Stomach (tissue), 8 donors: ENCODE measurements at regions not wholly inside any gene's neighbourhood (a gene's known extent, or its start where the extent isn't known, plus 50 kb on each side); places are given as distances from the start of the nearest gene placed in this dataset.
"Not testable (repeated sequence)": the region's sequence is repeated elsewhere in the genome, so short reads cannot be mapped to it uniquely, and the experiment has no call there.

Experiments used
- DNase-seq, 2 donors: peaks; one replicate each; pipeline versions ENCODE4 v3.0.0 to v3.0.0-alpha.2; 2013 to 2019
- H3K27ac ChIP-seq, 5 donors: fragments of 200-600 bp in 4 of 5; sonication (generic) in 4 of 5; one replicate each; pipeline ENCODE4 v1.5.1; 2013 to 2019; ENCODE audit warnings: mild to moderate bottlenecking in 1 of 5, moderate library complexity in 1 of 5
- H3K27me3 ChIP-seq, 3 donors: fragments of 200-600 bp; sonication (generic); one replicate each; pipeline ENCODE4 v1.5.1; 2017 to 2019; ENCODE audit warnings: mixed run types in 1 of 3
- H3K36me3 ChIP-seq, 4 donors: fragments of 200-600 bp; sonication (generic); 1 replicate in 3 of 4; 2 replicates in 1 of 4; pipeline ENCODE4 v1.5.1; 2016 to 2019
- H3K4me1 ChIP-seq, 4 donors: fragments of 200-600 bp; sonication (generic); one replicate each; pipeline ENCODE4 v1.5.1; 2016 to 2019
- H3K4me3 ChIP-seq, 4 donors: fragments of 200-600 bp; sonication (generic) in 3 of 4; one replicate each; pipeline ENCODE4 v1.5.1; 2016 to 2019; ENCODE audit warnings: mild to moderate bottlenecking in 1 of 4
- H3K9me3 ChIP-seq, 4 donors: fragments of 200-600 bp; sonication (generic); one replicate each; pipeline ENCODE4 v1.5.1; 2016 to 2019
- CTCF ChIP-seq, 7 experiments: fragments of 450-650 bp in 4 of 7; fragments of 200-600 bp in 3 of 7; sonication (generic) in 3 of 7; IDR thresholded peaks; one replicate each; pipeline ENCODE4 v1.5.1; 2016 to 2019; ENCODE audit warnings: antibody characterized with exemption in 7 of 7, control low read depth in 2 of 7, mild to moderate bottlenecking in 1 of 7
- EP300 ChIP-seq: sonication (generic); formaldehyde crosslinking; IDR thresholded peaks from one replicate; pipeline ENCODE4 v1.6.1; 2017; ENCODE audit warnings: antibody characterized with exemption
- POLR2A ChIP-seq, 4 donors: fragments of 450-650 bp; IDR thresholded peaks; one replicate each; pipeline ENCODE4 v1.6.1; 2016; ENCODE audit warnings: antibody characterized with exemption in 4 of 4, control low read depth in 2 of 4, mild to moderate bottlenecking in 1 of 4, moderate library complexity in 1 of 4
- POLR2AphosphoS5 ChIP-seq, 3 donors: sonication (generic); formaldehyde crosslinking; IDR thresholded peaks; one replicate each; pipeline ENCODE4 v1.6.1; 2016; ENCODE audit warnings: antibody characterized with exemption in 3 of 3
- WGBS, 5 donors: extraction: QIAGEN DNeasy Blood & Tissue Kit in 3 of 5; methylation state at CpG; one replicate each; pipeline versions ENCODE4 v1.1.5 to v1.1.7; 2013 to 2018; 5-methylcytosine and 5-hydroxymethylcytosine counted together
- intact Hi-C: fragments of 100-400 bp; cut with DNase I; formaldehyde crosslinking; loops from one replicate; pipeline ENCODE4 v1.15.1; 2023; ENCODE audit warnings: low total_unique reads
- donor health status: healthy with polysubstance abuse.
- donor health status: Bipolar disorder and iron deficiency.
- donor health status: healthy.

GRCh38 chr12:13411287-13411686 is 214.8 kb downstream of the EMP1 start:
- Histone ChIP-seq H3K36me3 (no peaks in the 10 kb centered on the region), H3K4me1 (no peaks in the 10 kb centered on the region), H3K27ac (no peak overlapping the region), H3K4me3 (no peak overlapping the region), H3K27me3 (no peaks in the 10 kb centered on the region), H3K9me3 (peaks cover 6 to 21% (median 13%) of the 10 kb centered on the region in 4 donors)
- DNase-seq = no peak
- 88 to 100% (median 93%) methylated on average over 2 of the region's 2 CpGs for WGBS, 5 donors
- intact Hi-C loops = no loop called here
- TF ChIP-seq POLR2A (IDR thresholded peaks at IDR 0.05) (no peak), CTCF (IDR thresholded peaks at IDR 0.05) (no peak), POLR2AphosphoS5 (IDR thresholded peaks at IDR 0.05) (no peak)

- Histone ChIP-seq H3K27me3 (no peaks in the 10 kb centered on the region), H3K27ac (no peak overlapping the region), H3K9me3 (peaks cover 6 to 12% (median 9%) of the 10 kb centered on the region in 4 donors), H3K4me3 (no peak overlapping the region), H3K4me1 (peaks cover 0 to 11% (median 7%) of the 10 kb centered on the region in 4 donors), H3K36me3 (no peaks in the 10 kb centered on the region)
- no peak for DNase-seq
- WGBS, 5 donors = 82 to 93% (median 91%) methylated on average over 5 of the region's 5 CpGs
- no peak for TF ChIP-seq CTCF (IDR thresholded peaks at IDR 0.05)
- no peak for TF ChIP-seq EP300
- no peak for TF ChIP-seq POLR2A (IDR thresholded peaks at IDR 0.05)
- no peak for TF ChIP-seq POLR2AphosphoS5 (IDR thresholded peaks at IDR 0.05)
- intact Hi-C loops = no loop called here
These were observed 209.6 kb downstream of the EMP1 start for GRCh38 chr12:13405961-13406703.

GRCh38 chr12:13404631-13405473 is 208.3 kb downstream of the EMP1 start:
- no peak overlapping the region for H3K27ac ChIP-seq
- H3K9me3 ChIP-seq = no peaks in the 10 kb centered on the region
- peak overlapping the region in 2 of 4 donors; percentile 9 to 28 for H3K4me3 ChIP-seq
- peaks cover 0 to 11% (median 7%) of the 10 kb centered on the region in 4 donors for H3K4me1 ChIP-seq
- intact Hi-C loops = no loop called here
- DNase-seq = peak in 1 of 2 donors; percentile 59
- no peaks in the 10 kb centered on the region for H3K27me3 ChIP-seq
- TF ChIP-seq CTCF (IDR thresholded peaks at IDR 0.05) (no peak), EP300 (no peak), POLR2AphosphoS5 (IDR thresholded peaks at IDR 0.05) (no peak), POLR2A (IDR thresholded peaks at IDR 0.05) (no peak)
- no peaks in the 10 kb centered on the region for H3K36me3 ChIP-seq
- WGBS, 5 donors = 25 to 55% (median 40%) methylated on average over 13 of the region's 13 CpGs

GRCh38 chr12:13404111-13404628 is 207.6 kb downstream of the EMP1 start:
- Histone ChIP-seq H3K27ac (no peak overlapping the region), H3K27me3 (no peaks in the 10 kb centered on the region), H3K4me3 (no peak overlapping the region), H3K36me3 (no peaks in the 10 kb centered on the region), H3K4me1 (peaks cover 0 to 11% (median 7%) of the 10 kb centered on the region in 4 donors), H3K9me3 (no peaks in the 10 kb centered on the region)
- no peak for DNase-seq
- TF ChIP-seq POLR2AphosphoS5 (IDR thresholded peaks at IDR 0.05) (no peak), EP300 (no peak), CTCF (IDR thresholded peaks at IDR 0.05) (no peak), POLR2A (IDR thresholded peaks at IDR 0.05) (no peak)
- 57 to 65% (median 59%) methylated on average over 6 of the region's 6 CpGs for WGBS, 5 donors
- intact Hi-C loops = no loop called here

- H3K9me3 ChIP-seq, H3K4me3 ChIP-seq, DNase-seq, H3K36me3 ChIP-seq, intact Hi-C loops, H3K27me3 ChIP-seq: not testable (repeated sequence)
- Histone ChIP-seq H3K4me1 (peaks cover 7 to 21% (median 14%) of the 10 kb centered on the region in 4 donors), H3K27ac (peak overlapping the region; percentile 70 to 84 (median 78))
- 73 to 81% (median 77%) methylated on average over 2 of the region's 2 CpGs for WGBS, 5 donors
These were observed 194.8 kb downstream of the EMP1 start for GRCh38 chr12:13391375-13391774.
